Muscle of leg (tissue), 3 donors: ENCODE measurements at regions not wholly inside any gene's neighbourhood (a gene's known extent, or its start where the extent isn't known, plus 50 kb on each side); places are given as distances from the start of the nearest gene placed in this dataset.

Experiments used
- DNase-seq: peaks from one replicate; pipeline ENCODE4 v3.0.0; 2013
- H3K27ac ChIP-seq: one replicate; pipeline ENCODE4 v1.5.1; 2013; ENCODE audit warnings: mild to moderate bottlenecking, low read length, control low read depth
- H3K27me3 ChIP-seq: one replicate; pipeline ENCODE4 v1.6.1; 2013; ENCODE audit warnings: low read length; ENCODE audit not compliant: control insufficient read depth, insufficient read depth
- H3K36me3 ChIP-seq: one replicate; pipeline ENCODE4 v1.6.1; 2013; ENCODE audit warnings: low read length; ENCODE audit not compliant: control insufficient read depth, insufficient read depth
- H3K4me1 ChIP-seq: one replicate; pipeline ENCODE4 v1.6.1; 2013; ENCODE audit warnings: low read length; ENCODE audit not compliant: control insufficient read depth, insufficient read depth
- H3K4me3 ChIP-seq: one replicate; pipeline ENCODE4 v1.5.1; 2013; ENCODE audit warnings: low read length, control low read depth
- H3K9me3 ChIP-seq: replicated peaks from 2 replicates; pipeline ENCODE4 v1.6.1; 2013; ENCODE audit warnings: low read depth, low read length; ENCODE audit not compliant: control insufficient read depth
- WGBS: methylation state at CpG from one replicate; pipeline ENCODE4 v1.1.5; 2013; ENCODE audit warnings: missing lambda C conversion rate; ENCODE audit not compliant: insufficient coverage; 5-methylcytosine and 5-hydroxymethylcytosine counted together

- no peaks in the 10 kb centered on the region for H3K27me3 ChIP-seq
- H3K9me3 ChIP-seq = no peaks in the 10 kb centered on the region
- H3K27ac ChIP-seq = no peak overlapping the region
- peaks cover 6% of the 10 kb centered on the region for H3K4me1 ChIP-seq
- no peaks in the 10 kb centered on the region for H3K36me3 ChIP-seq
- no CpG with 5 or more reads among the region's 5 CpGs for WGBS
- no peak for DNase-seq
- no peak overlapping the region for H3K4me3 ChIP-seq
Measured at GRCh38 chr7:25379351-25380300, 151.3 kb upstream of the NPVF start.

GRCh38 chr7:25381818-25382589 lies 153.7 kb upstream of the NPVF start:
- no peaks in the 10 kb centered on the region for H3K36me3 ChIP-seq
- WGBS = 86% methylated on average over 1 of the region's 4 CpGs
- no peak overlapping the region for H3K4me3 ChIP-seq
- H3K4me1 ChIP-seq = peaks cover 24% of the 10 kb centered on the region
- DNase-seq = peak; percentile 58
- no peak overlapping the region for H3K27ac ChIP-seq
- H3K9me3 ChIP-seq = no peaks in the 10 kb centered on the region
- no peaks in the 10 kb centered on the region for H3K27me3 ChIP-seq

- DNase-seq = no peak
- no peak overlapping the region for H3K27ac ChIP-seq
- no peaks in the 10 kb centered on the region for H3K27me3 ChIP-seq
- peaks cover 24% of the 10 kb centered on the region for H3K4me1 ChIP-seq
- no peak overlapping the region for H3K4me3 ChIP-seq
- WGBS = 50% methylated on average over 3 of the region's 4 CpGs
- H3K36me3 ChIP-seq = no peaks in the 10 kb centered on the region
- H3K9me3 ChIP-seq = no peaks in the 10 kb centered on the region
Measured at GRCh38 chr7:25382869-25383268, 154.6 kb upstream of the NPVF start.

GRCh38 chr7:25383402-25383801 lies 155.1 kb upstream of the NPVF start:
- Histone ChIP-seq H3K9me3 (no peaks in the 10 kb centered on the region), H3K4me1 (peaks cover 24% of the 10 kb centered on the region), H3K27me3 (no peaks in the 10 kb centered on the region), H3K27ac (no peak overlapping the region), H3K36me3 (no peaks in the 10 kb centered on the region), H3K4me3 (no peak overlapping the region)
- no peak for DNase-seq
- 40% methylated on average over 1 of the region's 2 CpGs for WGBS

- H3K4me1 ChIP-seq = peaks cover 27% of the 10 kb centered on the region
- WGBS = 33% methylated on average over 1 of the region's 7 CpGs
- H3K27me3 ChIP-seq = no peaks in the 10 kb centered on the region
- H3K9me3 ChIP-seq = no peaks in the 10 kb centered on the region
- no peaks in the 10 kb centered on the region for H3K36me3 ChIP-seq
- DNase-seq = peak; percentile 60
- no peak overlapping the region for H3K4me3 ChIP-seq
- no peak overlapping the region for H3K27ac ChIP-seq
Measured at GRCh38 chr7:25384788-25385505, 156.7 kb upstream of the NPVF start.

GRCh38 chr7:25385506-25386136 lies 157.3 kb upstream of the NPVF start:
- Histone ChIP-seq H3K27me3 (no peaks in the 10 kb centered on the region), H3K27ac (peak overlapping the region; percentile 45), H3K9me3 (no peaks in the 10 kb centered on the region), H3K36me3 (no peaks in the 10 kb centered on the region), H3K4me3 (no peak overlapping the region), H3K4me1 (peaks cover 27% of the 10 kb centered on the region)
- 31% methylated on average over 8 of the region's 10 CpGs for WGBS
- DNase-seq = peak; percentile 54

- H3K4me3 ChIP-seq = no peak overlapping the region
- DNase-seq = peak; percentile 92
- no peaks in the 10 kb centered on the region for H3K27me3 ChIP-seq
- H3K9me3 ChIP-seq = no peaks in the 10 kb centered on the region
- H3K36me3 ChIP-seq = no peaks in the 10 kb centered on the region
- WGBS = 18% methylated on average over 2 of the region's 6 CpGs
- peak overlapping the region; percentile 43 for H3K27ac ChIP-seq
- peaks cover 27% of the 10 kb centered on the region for H3K4me1 ChIP-seq
Measured at GRCh38 chr7:25386311-25386744, 158.0 kb upstream of the NPVF start.

- Histone ChIP-seq H3K4me1 (peaks cover 30% of the 10 kb centered on the region), H3K36me3 (no peaks in the 10 kb centered on the region), H3K9me3 (no peaks in the 10 kb centered on the region), H3K4me3 (no peak overlapping the region), H3K27ac (no peak overlapping the region), H3K27me3 (no peaks in the 10 kb centered on the region)
- no peak for DNase-seq
- no CpG with 5 or more reads among the region's 2 CpGs for WGBS
Measured at GRCh38 chr7:25388681-25389080, 160.4 kb upstream of the NPVF start.

- H3K4me3 ChIP-seq = no peak overlapping the region
- H3K4me1 ChIP-seq = peaks cover 25% of the 10 kb centered on the region
- H3K9me3 ChIP-seq = no peaks in the 10 kb centered on the region
- H3K27ac ChIP-seq = no peak overlapping the region
- WGBS = 20% methylated on average over 2 of the region's 8 CpGs
- peak; percentile 87 for DNase-seq
- H3K27me3 ChIP-seq = no peaks in the 10 kb centered on the region
- H3K36me3 ChIP-seq = no peaks in the 10 kb centered on the region
Measured at GRCh38 chr7:25389489-25390106, 161.3 kb upstream of the NPVF start.
